ENCODE measurements at regions not wholly inside any gene's neighbourhood (a gene's known extent, or its start where the extent isn't known, plus 50 kb on each side); places are given as distances from the start of the nearest gene placed in this dataset.
"Not testable (repeated sequence)": the region's sequence is repeated elsewhere in the genome, so short reads cannot be mapped to it uniquely, and the experiment has no call there.

DNA sequence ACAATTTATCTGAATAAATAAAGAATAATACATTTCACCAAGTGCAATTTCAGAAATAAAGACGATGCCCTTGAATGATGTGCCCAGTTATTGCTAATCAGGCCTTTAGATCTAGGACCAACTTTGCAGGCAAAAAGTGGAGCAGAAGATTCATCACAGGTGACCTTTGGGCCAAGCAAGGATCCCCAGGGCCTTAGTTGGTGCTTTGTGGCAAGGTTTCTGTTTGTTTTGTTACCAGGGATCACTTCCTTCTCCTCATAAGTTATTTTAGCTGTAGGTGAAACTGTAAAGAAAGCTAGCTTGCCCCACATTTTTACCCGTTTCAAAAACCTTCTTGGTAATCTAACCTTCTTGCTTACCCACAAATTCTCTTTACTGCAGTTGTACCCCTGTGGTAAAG, 323.2 kb downstream of the NEBL start:
- no peaks in the 10 kb centered on the region for H3K4me1 ChIP-seq (replicated peaks)
- no peak overlapping the region for H3K4me3 ChIP-seq
- H3K27ac ChIP-seq, result no peak overlapping the region
- no peaks in the 10 kb centered on the region for H3K9me3 ChIP-seq (replicated peaks)
- no peaks in the 10 kb centered on the region for H3K36me3 ChIP-seq
- no peaks in the 10 kb centered on the region for H3K27me3 ChIP-seq (replicated peaks)
- no peak for DNase-seq (ENCODE audit: low read depth in 1 of 2, low spot score in 2 of 2)

DNA sequence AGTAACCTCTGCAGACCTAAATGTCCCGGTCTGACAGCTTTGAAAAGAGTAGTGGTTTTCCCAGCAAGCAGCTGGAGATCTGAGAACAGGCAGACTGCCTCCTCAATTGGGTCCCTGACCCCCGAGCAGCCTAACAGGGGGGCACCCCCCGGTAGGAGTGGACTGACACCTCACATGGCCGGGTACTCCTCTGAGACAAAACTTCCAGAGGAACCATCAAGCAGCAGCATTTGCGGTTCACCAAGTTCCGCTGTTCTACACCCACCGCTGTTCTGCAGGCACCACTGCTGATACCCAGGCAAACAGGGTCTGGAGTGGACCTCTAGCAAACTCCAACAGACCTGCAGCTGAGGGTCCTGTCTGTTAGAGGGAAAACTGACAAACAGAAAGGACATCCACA, 341.1 kb downstream of the NEBL start:
- H3K4me3 ChIP-seq; H3K27ac ChIP-seq; H3K27me3 ChIP-seq (replicated peaks); H3K4me1 ChIP-seq (replicated peaks); H3K36me3 ChIP-seq; DNase-seq (ENCODE audit: low read depth in 1 of 2, low spot score in 2 of 2); H3K9me3 ChIP-seq (replicated peaks): not testable (repeated sequence)

DNA sequence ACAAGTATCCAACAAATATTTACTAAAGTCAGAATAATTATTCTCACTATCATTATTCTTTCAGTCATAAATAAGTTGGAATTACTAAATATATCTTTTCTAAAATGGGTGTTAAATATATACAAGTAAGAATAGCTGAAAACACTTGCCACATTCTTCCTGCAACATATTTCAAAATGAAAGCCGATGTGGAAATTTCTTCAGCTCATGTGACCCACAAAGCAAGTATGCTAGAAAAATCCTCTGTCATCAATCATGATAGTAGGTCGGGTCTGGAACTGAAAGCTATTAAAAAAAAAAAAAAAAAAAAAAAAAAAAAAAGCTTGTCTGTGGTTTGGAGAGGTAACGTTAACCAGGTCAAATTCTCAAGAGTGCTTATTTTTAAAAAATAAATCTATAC, 344.7 kb downstream of the NEBL start:
- DNase-seq (ENCODE audit: low read depth in 1 of 2, low spot score in 2 of 2), result no peak
- no peak overlapping the region for H3K4me3 ChIP-seq
- H3K9me3 ChIP-seq (replicated peaks), result 0 out of 2 replicates have a peak, but pooled peaks cover 9% of the 10 kb centered on the region
- H3K36me3 ChIP-seq, result no peaks in the 10 kb centered on the region
- no peaks in the 10 kb centered on the region for H3K4me1 ChIP-seq (replicated peaks)
- no peaks in the 10 kb centered on the region for H3K27me3 ChIP-seq (replicated peaks)
- H3K27ac ChIP-seq, result no peak overlapping the region

- H3K36me3 ChIP-seq, result no peaks in the 10 kb centered on the region
- H3K9me3 ChIP-seq (replicated peaks), result 0 out of 2 replicates have a peak, but pooled peaks cover 9% of the 10 kb centered on the region
- H3K4me1 ChIP-seq (replicated peaks), result no peaks in the 10 kb centered on the region
- H3K27ac ChIP-seq, result no peak overlapping the region
- no peak overlapping the region for H3K4me3 ChIP-seq
- DNase-seq (ENCODE audit: low read depth in 1 of 2, low spot score in 2 of 2), result no peak
- no peaks in the 10 kb centered on the region for H3K27me3 ChIP-seq (replicated peaks)
Measured at GRCh38 chr10:20551761-20552160, 345.4 kb downstream of the NEBL start.

DNA sequence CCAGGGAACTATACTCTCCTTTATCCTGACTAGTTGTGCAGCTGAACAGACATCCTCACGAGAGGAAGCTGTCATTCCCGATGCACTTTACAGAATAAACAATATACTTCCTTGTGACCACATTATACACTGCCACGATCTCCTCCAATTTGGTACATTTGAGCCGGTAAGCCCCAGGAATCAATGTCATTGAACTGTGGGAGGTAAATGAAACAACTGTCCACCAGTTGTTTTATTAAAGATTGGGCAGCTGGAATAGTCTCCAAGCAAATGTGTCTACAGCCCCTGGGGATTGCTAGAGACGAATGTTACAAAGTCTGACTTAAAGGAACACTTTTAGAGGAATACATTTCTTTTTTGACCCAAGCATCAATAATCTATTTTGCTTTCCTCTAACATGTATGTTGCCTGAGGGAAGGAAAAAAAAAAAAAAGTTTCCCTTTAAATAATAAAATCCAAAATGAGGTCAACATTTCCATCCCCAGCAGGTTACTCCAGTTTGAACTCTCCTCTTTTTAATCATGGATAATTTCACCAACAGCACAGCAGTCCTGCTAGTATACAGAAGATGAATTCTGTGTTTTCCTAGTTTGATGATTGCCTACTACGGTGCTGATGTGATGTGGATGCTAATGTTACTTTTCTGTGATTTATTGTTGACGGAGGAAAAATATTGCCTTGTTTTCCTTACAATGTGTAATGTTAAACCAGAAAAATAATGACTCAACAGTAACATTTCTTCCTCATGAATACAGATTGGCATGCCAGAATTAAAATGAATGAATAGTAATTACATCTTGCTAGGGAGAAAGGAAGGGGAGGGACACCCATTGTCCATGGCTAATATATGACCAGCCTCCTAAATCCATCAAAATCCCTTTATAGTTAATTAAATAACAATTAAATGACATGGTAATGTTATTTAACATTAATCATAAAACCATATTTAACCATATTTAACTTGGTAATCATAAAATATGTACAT, 360.9 kb downstream of the NEBL start:
- Histone ChIP-seq H3K27ac (no peak overlapping the region), H3K4me3 (no peak overlapping the region), H3K27me3 (replicated peaks) (no peaks in the 10 kb centered on the region), H3K4me1 (replicated peaks) (no peaks in the 10 kb centered on the region), H3K9me3 (replicated peaks) (peaks cover 5% of the 10 kb centered on the region; the same call in 1 of the 2 replicates), H3K36me3 (no peaks in the 10 kb centered on the region)
- DNase-seq (ENCODE audit: low read depth in 1 of 2, low spot score in 2 of 2), result no peak

DNA sequence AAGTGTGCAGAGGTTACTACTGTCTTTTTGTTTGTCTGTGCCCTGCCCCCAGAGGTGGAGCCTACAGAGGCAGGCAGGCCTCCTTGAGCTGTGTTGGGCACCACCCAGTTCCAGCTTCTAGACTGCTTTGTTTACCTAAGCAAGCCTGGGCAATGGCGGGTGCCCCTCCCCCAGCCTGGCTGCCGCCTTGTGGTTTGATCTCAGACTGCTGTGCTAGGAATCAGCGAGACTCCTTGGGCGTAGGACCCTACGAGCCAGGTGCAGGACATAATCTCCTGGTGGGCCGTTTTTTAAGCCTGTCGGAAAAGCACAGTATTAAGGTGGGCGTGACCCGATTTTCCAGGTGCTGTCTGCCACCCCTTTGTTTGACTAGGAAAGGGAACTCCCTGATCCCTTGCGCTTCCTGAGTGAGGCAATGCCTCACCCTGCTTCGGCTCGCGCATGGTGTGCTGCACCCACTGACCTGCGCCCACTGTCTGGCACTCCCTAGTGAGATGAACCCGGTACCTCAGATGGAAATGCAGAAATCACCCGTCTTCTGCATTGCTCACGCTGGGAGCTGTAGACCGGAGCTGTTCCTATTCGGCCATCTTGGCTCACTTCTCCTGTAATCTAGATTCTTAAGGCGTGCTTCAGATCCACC, 365.7 kb downstream of the NEBL start:
- not testable (repeated sequence) for H3K27ac ChIP-seq; H3K9me3 ChIP-seq (replicated peaks); DNase-seq (ENCODE audit: low read depth in 1 of 2, low spot score in 2 of 2); H3K27me3 ChIP-seq (replicated peaks); H3K4me3 ChIP-seq; H3K36me3 ChIP-seq; H3K4me1 ChIP-seq (replicated peaks)

DNA sequence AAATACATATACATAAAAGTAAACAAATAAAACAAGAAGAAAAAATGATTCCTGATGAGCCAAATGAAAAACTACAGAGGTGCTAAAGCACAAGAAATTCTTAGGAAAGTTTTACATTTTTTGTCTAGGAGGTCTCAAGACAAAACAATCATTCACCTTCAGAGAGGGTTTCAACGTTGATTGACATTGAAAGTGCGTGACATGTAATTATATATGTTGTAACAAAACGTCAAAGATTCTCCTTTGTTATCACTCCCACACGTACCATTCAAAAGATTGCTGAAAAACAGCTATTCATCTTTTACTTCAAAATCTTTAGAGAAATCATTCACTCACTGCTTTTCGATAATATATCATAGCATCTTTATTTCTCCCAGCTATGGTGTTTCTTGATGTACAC, 375.9 kb downstream of the NEBL start:
- Histone ChIP-seq H3K27ac (no peak overlapping the region), H3K27me3 (replicated peaks) (no peaks in the 10 kb centered on the region), H3K4me3 (no peak overlapping the region), H3K36me3 (no peaks in the 10 kb centered on the region), H3K9me3 (replicated peaks) (no peaks in the 10 kb centered on the region), H3K4me1 (replicated peaks) (no peaks in the 10 kb centered on the region)
- DNase-seq (ENCODE audit: low read depth in 1 of 2, low spot score in 2 of 2), result no peak

DNA sequence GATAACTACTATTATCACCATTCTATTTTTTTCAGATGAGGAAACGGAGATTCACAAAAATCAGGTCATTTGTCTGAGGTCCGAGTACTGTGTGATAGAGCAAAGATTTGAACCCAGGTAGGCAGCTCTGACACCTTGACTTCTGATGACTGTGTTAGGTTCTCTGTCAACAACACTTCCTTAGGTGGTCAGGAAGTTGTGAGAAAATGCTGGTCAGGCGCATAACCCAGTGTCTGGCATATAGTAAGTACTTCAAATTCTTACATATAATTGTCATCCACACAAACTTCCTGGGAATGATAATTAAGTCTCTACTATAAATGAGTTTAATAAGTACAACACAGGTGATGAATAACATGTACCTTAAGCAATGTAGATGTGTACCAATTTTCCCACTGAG, 381.5 kb downstream of the NEBL start:
- Histone ChIP-seq H3K9me3 (replicated peaks) (no peaks in the 10 kb centered on the region), H3K4me1 (replicated peaks) (no peaks in the 10 kb centered on the region), H3K4me3 (no peak overlapping the region), H3K36me3 (no peaks in the 10 kb centered on the region), H3K27ac (no peak overlapping the region), H3K27me3 (replicated peaks) (no peaks in the 10 kb centered on the region)
- DNase-seq (ENCODE audit: low read depth in 1 of 2, low spot score in 2 of 2), result no peak

DNA sequence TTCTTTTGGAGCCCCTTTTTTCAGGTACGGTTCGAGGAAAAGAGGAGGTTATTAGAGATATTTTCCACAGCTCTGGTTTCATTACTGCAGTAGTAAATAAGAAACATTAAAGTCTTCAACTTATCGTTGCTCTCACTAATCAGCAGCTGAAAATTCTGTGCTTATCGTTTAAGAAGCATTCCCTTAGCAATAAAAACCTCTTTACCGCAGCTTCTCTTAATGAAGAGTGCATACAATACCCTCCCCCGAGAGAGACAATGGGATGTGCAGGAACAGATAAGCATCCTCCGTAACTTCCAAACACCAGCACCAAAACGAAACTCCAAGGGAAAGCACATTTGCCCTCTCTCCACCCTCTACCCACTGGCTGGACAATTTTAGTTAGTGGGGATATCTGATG, 384.5 kb downstream of the NEBL start:
- Histone ChIP-seq H3K9me3 (replicated peaks) (no peaks in the 10 kb centered on the region), H3K27me3 (replicated peaks) (no peaks in the 10 kb centered on the region)
- no peak for DNase-seq (ENCODE audit: low read depth in 1 of 2, low spot score in 2 of 2)

DNA sequence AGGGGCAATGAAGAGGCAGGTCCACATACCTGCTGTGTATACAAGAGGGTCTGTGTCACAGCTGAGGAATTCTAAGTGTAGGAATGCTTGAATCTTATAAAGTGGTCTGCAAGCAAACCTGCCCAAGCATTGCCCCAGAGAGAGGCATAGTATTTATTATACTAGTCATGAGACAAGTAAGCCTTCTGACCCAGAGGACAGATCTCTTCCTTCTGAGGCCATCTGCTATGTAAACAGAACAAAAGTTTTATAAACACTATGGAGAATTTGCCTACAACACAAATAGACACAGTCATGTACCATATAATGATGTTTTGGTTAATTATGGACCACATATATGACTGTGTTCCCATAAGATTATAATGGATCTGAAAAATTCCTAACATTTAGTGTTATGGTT, 388.2 kb downstream of the NEBL start:
- no peaks in the 10 kb centered on the region for H3K36me3 ChIP-seq

More for the DNA sequence above, 384.5 kb downstream of the NEBL start:
- Histone ChIP-seq H3K4me1 (replicated peaks) (no peaks in the 10 kb centered on the region), H3K36me3 (no peaks in the 10 kb centered on the region), H3K27ac (no peak overlapping the region), H3K4me3 (no peak overlapping the region)

GRCh38 chr10:20502903-20503585, 394.1 kb downstream of the NEBL start:
- no peak overlapping the region for H3K27ac ChIP-seq
- DNase-seq (ENCODE audit: low read depth in 1 of 2, low spot score in 2 of 2), result no peak
- H3K9me3 ChIP-seq (replicated peaks), result no peaks in the 10 kb centered on the region; the same call in 1 of the 2 replicates
- H3K4me1 ChIP-seq (replicated peaks), result no peaks in the 10 kb centered on the region
- H3K27me3 ChIP-seq (replicated peaks), result no peaks in the 10 kb centered on the region
- no peaks in the 10 kb centered on the region for H3K36me3 ChIP-seq
- no peak overlapping the region for H3K4me3 ChIP-seq

More for the DNA sequence above, 388.2 kb downstream of the NEBL start:
- Histone ChIP-seq H3K9me3 (replicated peaks) (no peaks in the 10 kb centered on the region; the same call in 1 of the 2 replicates), H3K27me3 (replicated peaks) (no peaks in the 10 kb centered on the region), H3K4me1 (replicated peaks) (no peaks in the 10 kb centered on the region), H3K4me3 (no peak overlapping the region), H3K27ac (no peak overlapping the region)
- DNase-seq (ENCODE audit: low read depth in 1 of 2, low spot score in 2 of 2), result no peak

- Histone ChIP-seq H3K9me3 (replicated peaks) (no peaks in the 10 kb centered on the region), H3K4me1 (replicated peaks) (no peaks in the 10 kb centered on the region), H3K27ac (no peak overlapping the region), H3K4me3 (no peak overlapping the region), H3K36me3 (no peaks in the 10 kb centered on the region), H3K27me3 (replicated peaks) (no peaks in the 10 kb centered on the region)
- DNase-seq (ENCODE audit: low read depth in 1 of 2, low spot score in 2 of 2), result no peak
Measured at GRCh38 chr10:20494474-20494873, 402.6 kb downstream of the NEBL start.

- no peak for DNase-seq (ENCODE audit: low read depth in 1 of 2, low spot score in 2 of 2)
- H3K9me3 ChIP-seq (replicated peaks), result no peaks in the 10 kb centered on the region
- H3K4me3 ChIP-seq, result no peak overlapping the region
- no peak overlapping the region for H3K27ac ChIP-seq
- H3K27me3 ChIP-seq (replicated peaks), result no peaks in the 10 kb centered on the region
- H3K4me1 ChIP-seq (replicated peaks), result no peaks in the 10 kb centered on the region
- no peaks in the 10 kb centered on the region for H3K36me3 ChIP-seq
Measured at GRCh38 chr10:20492447-20492846, 404.7 kb downstream of the NEBL start.

DNA sequence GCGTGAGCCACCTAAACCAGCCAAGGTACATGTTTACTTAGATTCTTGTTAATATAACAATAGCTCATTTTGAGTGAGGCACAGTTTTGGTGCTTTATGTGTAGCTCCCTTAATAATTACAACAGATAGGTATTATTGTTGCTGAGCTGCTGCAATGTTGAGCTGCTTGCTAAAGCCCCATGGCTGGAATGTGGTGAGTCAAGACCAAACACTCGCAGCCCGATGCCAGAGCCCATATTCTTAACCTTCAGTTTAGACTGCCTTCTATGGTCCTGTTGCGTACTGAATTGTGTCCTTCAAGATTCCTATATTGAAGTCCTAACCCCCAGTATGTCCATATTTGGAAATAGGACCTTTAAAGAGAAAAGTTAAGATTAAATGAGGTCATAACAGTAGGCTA, 407.1 kb downstream of the NEBL start:
- Histone ChIP-seq H3K4me1 (replicated peaks) (no peaks in the 10 kb centered on the region), H3K27me3 (replicated peaks) (no peaks in the 10 kb centered on the region), H3K27ac (no peak overlapping the region), H3K4me3 (no peak overlapping the region), H3K36me3 (no peaks in the 10 kb centered on the region), H3K9me3 (replicated peaks) (peaks cover 3% of the 10 kb centered on the region; the same call in 1 of the 2 replicates)
- DNase-seq (ENCODE audit: low read depth in 1 of 2, low spot score in 2 of 2), result no peak

All from SJSA1 (cell line).